ENCODE measurements at regions not wholly inside any gene's neighbourhood (a gene's known extent, or its start where the extent isn't known, plus 50 kb on each side); places are given as distances from the start of the nearest gene placed in this dataset.

- TF ChIP-seq POLR2A (IDR thresholded peaks at IDR 0.05; ENCODE audit: low read length), result no peak
- no peak for TF ChIP-seq GATA1 (IDR thresholded peaks at IDR 0.05; ENCODE audit: low read depth, low read length)
Observed at GRCh38 chr5:77898385-77898784, 122.2 kb upstream of the TBCA start.

Data from erythroblast (primary cell).